Endothelial cell (in vitro differentiated cells): ENCODE measurements at regions not wholly inside any gene's neighbourhood (a gene's known extent, or its start where the extent isn't known, plus 50 kb on each side); places are given as distances from the start of the nearest gene placed in this dataset.

ENCODE experiments used
- DNase-seq: peaks from one replicate; pipeline ENCODE4 v3.0.0; 2021; ENCODE audit warnings: low spot score
- H3K27ac Mint-ChIP-seq: one replicate; pipeline ENCODE4 v1.8.0; 2021; ENCODE audit warnings: mixed read lengths, inconsistent platforms; ENCODE audit not compliant: unreplicated experiment
- H3K27me3 Mint-ChIP-seq: one replicate; pipeline ENCODE4 v1.8.0; 2021; ENCODE audit warnings: mild to moderate bottlenecking, moderate library complexity, mixed read lengths, inconsistent platforms; ENCODE audit not compliant: unreplicated experiment
- H3K36me3 Mint-ChIP-seq: one replicate; pipeline ENCODE4 v1.8.0; 2021; ENCODE audit warnings: mild to moderate bottlenecking, low read depth, mixed read lengths, inconsistent platforms; ENCODE audit not compliant: unreplicated experiment
- H3K4me1 Mint-ChIP-seq: one replicate; pipeline ENCODE4 v1.8.0; 2021; ENCODE audit warnings: mild to moderate bottlenecking, mixed read lengths, inconsistent platforms; ENCODE audit not compliant: unreplicated experiment
- H3K4me3 Mint-ChIP-seq: one replicate; pipeline ENCODE4 v1.8.0; 2021; ENCODE audit warnings: mild to moderate bottlenecking, mixed read lengths, inconsistent platforms; ENCODE audit not compliant: unreplicated experiment
- H3K9me3 Mint-ChIP-seq: one replicate; pipeline ENCODE4 v1.8.0; 2021; ENCODE audit warnings: mixed read lengths, inconsistent platforms; ENCODE audit not compliant: unreplicated experiment
- CTCF ChIP-seq: fragments of 200-600 bp; sonication (generic); IDR thresholded peaks from one replicate; pipeline ENCODE4 v1.5.0; 2021; ENCODE audit warnings: antibody characterized with exemption; ENCODE audit not compliant: unreplicated experiment

GRCh38 chr5:171569065-171569712 lies 149.7 kb downstream of the FGF18 start:
- no peak for TF ChIP-seq CTCF
- peaks cover 3% of the 10 kb centered on the region for H3K27me3 Mint-ChIP-seq

GRCh38 chr5:171570244-171570825 lies 150.9 kb downstream of the FGF18 start:
- DNase-seq: no peak

More at GRCh38 chr5:171569065-171569712, 149.7 kb downstream of the FGF18 start:
- H3K4me1 Mint-ChIP-seq: peaks cover 11% of the 10 kb centered on the region
- H3K9me3 Mint-ChIP-seq: no peaks in the 10 kb centered on the region
- H3K4me3 Mint-ChIP-seq: no peak overlapping the region
- H3K36me3 Mint-ChIP-seq: peaks cover 5% of the 10 kb centered on the region
- no peak for DNase-seq
- no peak overlapping the region for H3K27ac Mint-ChIP-seq

GRCh38 chr5:171571663-171572062 lies 152.2 kb downstream of the FGF18 start:
- Mint-ChIP-seq H3K4me3 (no peak overlapping the region), H3K36me3 (peaks cover 5% of the 10 kb centered on the region), H3K27ac (no peak overlapping the region), H3K9me3 (no peaks in the 10 kb centered on the region), H3K27me3 (peaks cover 3% of the 10 kb centered on the region), H3K4me1 (peaks cover 11% of the 10 kb centered on the region)
- no peak for DNase-seq
- no peak for TF ChIP-seq CTCF

More at GRCh38 chr5:171570244-171570825, 150.9 kb downstream of the FGF18 start:
- peaks cover 11% of the 10 kb centered on the region for H3K4me1 Mint-ChIP-seq
- no peaks in the 10 kb centered on the region for H3K9me3 Mint-ChIP-seq
- H3K27me3 Mint-ChIP-seq: peaks cover 3% of the 10 kb centered on the region
- peaks cover 5% of the 10 kb centered on the region for H3K36me3 Mint-ChIP-seq
- no peak overlapping the region for H3K4me3 Mint-ChIP-seq
- TF ChIP-seq CTCF: no peak
- no peak overlapping the region for H3K27ac Mint-ChIP-seq

- TF ChIP-seq CTCF: no peak
- DNase-seq: no peak
- H3K4me3 Mint-ChIP-seq: no peak overlapping the region
- H3K27me3 Mint-ChIP-seq: peaks cover 3% of the 10 kb centered on the region
- H3K9me3 Mint-ChIP-seq: no peaks in the 10 kb centered on the region
- peaks cover 4% of the 10 kb centered on the region for H3K4me1 Mint-ChIP-seq
- H3K27ac Mint-ChIP-seq: no peak overlapping the region
- peaks cover 5% of the 10 kb centered on the region for H3K36me3 Mint-ChIP-seq
These were observed 153.6 kb downstream of the FGF18 start for GRCh38 chr5:171573021-171573420.
